ENCODE measurements at regions not wholly inside any gene's neighbourhood (a gene's known extent, or its start where the extent isn't known, plus 50 kb on each side); places are given as distances from the start of the nearest gene placed in this dataset.

- intact Hi-C loops (cut with micrococcal nuclease) (no loop called here), dilution Hi-C loops (cut with MboI; ENCODE audit: extremely low pct_ligation_motif_present, low sequenced_read_pairs) (no loop called here)
- H3K36me3 ChIP-seq (ENCODE audit: control insufficient read depth in 2 of 2, extremely low read depth in 1 of 2, insufficient read depth in 2 of 2, low read length in 2 of 2), result no peaks in the 10 kb centered on the region
- CTCF ChIA-PET, result interaction anchor here (1.2 to 2.2 kb wide), 4 partner anchors 9 to 78 kb away, joined by 3 to 9 read pairs (median 5); no protein-coding TSS in a partner anchor
- no peak for DNase-seq (ENCODE audit: low read depth, low spot score)
- H3K4me2 ChIP-seq (ENCODE audit: insufficient read depth, low read length), result no peak overlapping the region
- no peak for FAIRE-seq
- no peaks in the 10 kb centered on the region for H3K9me1 ChIP-seq (replicated peaks; ENCODE audit: control insufficient read depth, extremely low read depth, insufficient read depth, low read length)
- no peak overlapping the region for H3K4me3 ChIP-seq (replicated peaks in 1 of 3; ENCODE audit: insufficient read depth in 1 of 3, low read depth in 1 of 3, low read length in 3 of 3)
- H3K27ac ChIP-seq (ENCODE audit: insufficient read depth, low read depth, low read length), result no peak overlapping the region
- no peak overlapping the region for H2AFZ ChIP-seq (ENCODE audit: low read depth, low read length)
- H3K9ac ChIP-seq (replicated peaks; ENCODE audit: extremely low read depth, insufficient read depth, low read length), result no peak overlapping the region
- no peaks in the 10 kb centered on the region for H3K79me2 ChIP-seq (ENCODE audit: control insufficient read depth, insufficient read depth, low read length)
- TF ChIP-seq MAX (IDR thresholded peaks at IDR 0.05; ENCODE audit: insufficient read depth, insufficient read length) (no peak), EZH2 (IDR thresholded peaks at IDR 0.05; ENCODE audit: borderline replicate concordance, low read depth, low read length, severe bottlenecking) (no peak), JUN (IDR thresholded peaks at IDR 0.05; ENCODE audit: borderline replicate concordance, insufficient read depth, insufficient read length, low read depth) (no peak), POLR2AphosphoS5 (IDR thresholded peaks at IDR 0.05; ENCODE audit: insufficient read depth, low read depth, low read length) (no peak), FOS (IDR thresholded peaks at IDR 0.05; ENCODE audit: borderline replicate concordance, insufficient read depth, low read length) (no peak), MYC (IDR thresholded peaks at IDR 0.05; ENCODE audit: low read depth, low read length) (no peak), GATA2 (IDR thresholded peaks at IDR 0.05; ENCODE audit: insufficient read depth, insufficient read length, low read depth, low read length) (no peak), POLR2A (IDR thresholded peaks at IDR 0.05; ENCODE audit: low read depth, low read length) (no peak)
- TF ChIP-seq, protein P1, sequence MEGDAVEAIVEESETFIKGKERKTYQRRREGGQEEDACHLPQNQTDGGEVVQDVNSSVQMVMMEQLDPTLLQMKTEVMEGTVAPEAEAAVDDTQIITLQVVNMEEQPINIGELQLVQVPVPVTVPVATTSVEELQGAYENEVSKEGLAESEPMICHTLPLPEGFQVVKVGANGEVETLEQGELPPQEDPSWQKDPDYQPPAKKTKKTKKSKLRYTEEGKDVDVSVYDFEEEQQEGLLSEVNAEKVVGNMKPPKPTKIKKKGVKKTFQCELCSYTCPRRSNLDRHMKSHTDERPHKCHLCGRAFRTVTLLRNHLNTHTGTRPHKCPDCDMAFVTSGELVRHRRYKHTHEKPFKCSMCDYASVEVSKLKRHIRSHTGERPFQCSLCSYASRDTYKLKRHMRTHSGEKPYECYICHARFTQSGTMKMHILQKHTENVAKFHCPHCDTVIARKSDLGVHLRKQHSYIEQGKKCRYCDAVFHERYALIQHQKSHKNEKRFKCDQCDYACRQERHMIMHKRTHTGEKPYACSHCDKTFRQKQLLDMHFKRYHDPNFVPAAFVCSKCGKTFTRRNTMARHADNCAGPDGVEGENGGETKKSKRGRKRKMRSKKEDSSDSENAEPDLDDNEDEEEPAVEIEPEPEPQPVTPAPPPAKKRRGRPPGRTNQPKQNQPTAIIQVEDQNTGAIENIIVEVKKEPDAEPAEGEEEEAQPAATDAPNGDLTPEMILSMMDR (IDR thresholded peaks at IDR 0.05; ENCODE audit: extremely low read depth in 1 of 2, insufficient read depth in 1 of 2, low read depth in 1 of 2, low read length in 2 of 2), result no peak
- peaks cover 0 to under 1% of the 10 kb centered on the region in 2 experiments for H3K27me3 ChIP-seq (ENCODE audit: control insufficient read depth in 2 of 2, insufficient read depth in 2 of 2, low read length in 2 of 2)
- no peaks in the 10 kb centered on the region for H3K9me3 ChIP-seq (replicated peaks; ENCODE audit: control insufficient read depth, insufficient read depth, low read length)
- no peaks in the 10 kb centered on the region for H3K4me1 ChIP-seq (ENCODE audit: control insufficient read depth, extremely low read depth, insufficient read depth, low read length)
- BruUV-seq (replicated peaks), result no TSS peak
- no peaks in the 10 kb centered on the region for H4K20me1 ChIP-seq (replicated peaks; ENCODE audit: control insufficient read depth, extremely low read depth, insufficient read depth, low read length)
- POLR2A ChIA-PET, result no interaction called here
Measured at GRCh38 chr12:87344699-87345098, 684.5 kb downstream of the C12orf50 start.

Measured in endothelial cell of umbilical vein (primary cell).